Cerebellar cortex (tissue), 1 donor: ENCODE measurements at regions not wholly inside any gene's neighbourhood (a gene's known extent, or its start where the extent isn't known, plus 50 kb on each side); places are given as distances from the start of the nearest gene placed in this dataset.

Source experiments
- DNase-seq: peaks from one replicate; pipeline ENCODE4 v3.0.0-alpha.2; 2015; ENCODE audit warnings: low spot score

DNA sequence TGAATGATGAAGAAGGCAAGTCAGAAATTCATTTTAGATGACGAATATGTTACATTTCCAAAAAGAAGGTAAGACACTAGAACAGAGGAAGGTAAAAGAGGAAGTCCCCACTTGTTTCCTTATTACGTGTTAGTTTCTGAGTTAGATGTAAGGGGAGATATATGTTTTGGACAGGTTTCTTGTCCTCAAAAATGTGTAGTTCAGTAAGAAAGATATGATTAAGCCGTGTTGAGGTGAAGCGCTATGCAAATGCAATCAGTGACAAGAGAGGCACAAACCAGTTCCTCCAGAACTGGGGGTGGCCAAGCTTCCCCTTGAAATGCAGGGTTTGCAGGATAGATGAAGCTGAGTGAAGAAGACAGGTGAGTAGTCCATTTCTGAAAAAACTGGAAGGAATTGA, 293.3 kb upstream of the RUNX1 start:
- DNase-seq, result no peak

DNA sequence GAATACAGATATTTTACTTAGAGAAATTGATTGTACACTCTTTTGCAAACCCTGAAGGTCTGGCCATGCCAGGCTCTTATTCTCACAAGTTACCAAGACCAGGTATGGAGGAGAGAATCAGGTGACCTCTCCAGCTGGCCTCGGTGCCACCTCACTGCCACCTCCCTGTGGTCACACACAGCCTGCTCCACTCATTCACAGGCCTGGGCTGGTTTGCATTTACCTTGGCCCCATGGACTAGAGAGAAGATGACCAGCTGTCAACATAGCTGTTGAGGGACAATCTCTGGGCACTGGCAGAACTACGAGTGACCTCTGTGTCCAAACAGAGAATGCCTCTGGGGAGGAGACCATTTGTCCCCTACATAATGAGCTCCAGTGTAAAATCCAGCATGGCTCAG, 291.2 kb upstream of the RUNX1 start:
- no peak for DNase-seq

DNA sequence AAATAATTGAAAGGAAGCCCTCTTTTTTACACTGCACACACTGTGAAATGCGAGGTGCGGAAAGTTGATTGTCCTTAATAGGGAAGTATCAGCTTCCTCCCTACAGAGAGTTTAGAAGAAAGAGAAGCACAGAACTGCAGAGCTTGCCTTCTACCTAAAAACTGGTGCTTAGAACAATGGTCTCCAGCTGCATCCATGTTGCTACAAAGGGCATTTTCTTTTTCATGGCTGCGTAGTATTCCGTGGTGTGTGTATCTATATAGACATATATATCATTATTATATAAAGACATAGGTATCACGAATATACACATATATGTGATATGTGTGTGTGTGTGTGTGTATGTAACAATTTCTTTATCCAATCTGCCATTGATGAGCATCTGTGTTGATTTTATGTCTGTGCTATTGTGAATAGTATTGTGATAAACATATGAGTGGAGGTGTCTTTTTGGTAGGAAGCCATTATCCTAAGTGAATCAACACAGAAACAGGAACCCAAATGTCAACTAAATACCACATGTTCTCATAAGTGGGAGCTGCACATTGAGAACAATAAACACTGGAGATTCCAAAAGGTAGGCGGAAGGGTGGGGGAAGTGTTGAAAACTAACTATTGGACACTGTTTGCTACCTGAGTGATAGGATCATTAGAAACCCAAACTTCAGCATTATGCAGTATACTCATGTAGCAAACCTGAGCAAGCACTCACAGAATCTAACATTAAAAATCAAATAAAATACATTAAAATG, 290.0 kb upstream of the RUNX1 start:
- no peak for DNase-seq

DNA sequence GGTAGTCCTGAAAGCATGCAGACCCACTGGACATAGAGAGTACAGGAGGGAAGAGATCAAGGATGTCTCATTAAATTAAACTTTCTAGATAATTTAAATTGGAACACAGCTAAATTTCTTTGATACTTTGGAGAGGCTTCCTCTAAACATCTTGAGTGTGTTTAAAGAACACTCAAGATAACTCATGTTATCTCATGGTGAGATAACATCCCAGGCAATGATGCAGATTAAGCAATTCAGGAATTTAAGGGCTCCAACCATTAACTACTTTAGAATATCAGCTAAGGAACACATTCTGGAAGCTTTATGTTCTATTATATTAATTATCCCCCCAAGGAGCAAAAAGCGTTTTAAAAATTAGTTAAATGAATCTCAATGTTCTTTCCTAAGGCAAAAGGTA, 289.2 kb upstream of the RUNX1 start:
- no peak for DNase-seq

DNA sequence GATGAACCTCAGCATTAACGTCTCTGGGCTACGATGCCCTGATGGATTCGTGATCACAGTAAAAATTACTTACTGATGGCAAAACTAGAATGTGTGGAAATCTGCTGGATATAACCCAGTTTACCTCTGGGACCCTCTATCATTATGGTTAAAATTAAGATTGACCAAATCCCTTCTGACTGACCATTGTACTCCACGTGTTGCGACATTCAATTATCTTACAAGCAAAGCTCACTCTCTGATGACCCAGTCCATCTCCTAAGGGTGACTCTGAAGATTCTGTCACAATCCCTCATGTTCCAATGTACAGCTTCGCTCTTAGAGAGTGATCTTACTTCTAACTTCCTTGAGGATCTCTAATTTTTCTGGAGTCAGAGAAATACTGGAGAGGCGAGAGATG, 288.5 kb upstream of the RUNX1 start:
- no peak for DNase-seq

DNA sequence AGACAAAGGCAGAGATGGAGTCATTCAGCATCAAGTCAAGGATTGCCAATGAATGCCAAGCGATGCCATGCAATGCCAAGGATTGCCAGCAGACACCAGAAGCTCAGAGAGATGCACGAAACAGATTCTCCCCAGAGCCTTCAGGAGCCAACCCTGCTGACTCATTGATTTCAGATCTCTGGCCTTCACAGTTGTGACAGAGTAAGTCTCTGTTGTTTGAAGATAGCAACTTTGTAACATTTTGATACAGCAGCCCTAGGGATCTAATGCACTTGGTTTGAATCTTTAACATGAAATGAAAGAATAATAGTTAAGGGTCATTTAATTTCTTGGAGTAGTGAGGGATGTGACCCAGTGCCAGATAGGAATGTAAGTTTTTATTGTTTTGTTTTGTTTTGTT, 287.4 kb upstream of the RUNX1 start:
- no peak for DNase-seq

DNA sequence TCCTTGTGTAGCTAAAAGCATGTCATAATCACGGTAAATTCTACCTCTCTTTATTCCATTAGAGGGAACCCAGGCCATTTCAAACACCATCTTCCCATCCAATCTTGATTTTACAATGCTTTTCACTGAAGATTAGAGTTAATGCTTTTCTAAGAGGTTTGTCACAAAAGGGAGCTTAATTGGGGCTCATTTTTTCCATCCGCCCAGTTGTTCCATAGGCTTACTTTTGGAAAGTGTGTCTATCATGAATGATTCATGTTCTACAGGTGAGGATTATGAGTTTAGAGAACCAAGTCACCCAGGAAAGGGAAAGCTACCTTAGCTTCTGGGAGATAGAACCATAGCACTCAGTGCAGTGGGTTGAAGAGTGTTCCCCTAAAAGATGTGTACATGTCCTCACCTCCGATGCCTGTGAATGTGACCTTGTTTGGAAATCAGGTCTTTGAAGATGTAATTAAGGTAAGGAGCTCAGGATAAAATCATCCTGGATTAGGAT, 286.9 kb upstream of the RUNX1 start:
- no peak for DNase-seq

DNA sequence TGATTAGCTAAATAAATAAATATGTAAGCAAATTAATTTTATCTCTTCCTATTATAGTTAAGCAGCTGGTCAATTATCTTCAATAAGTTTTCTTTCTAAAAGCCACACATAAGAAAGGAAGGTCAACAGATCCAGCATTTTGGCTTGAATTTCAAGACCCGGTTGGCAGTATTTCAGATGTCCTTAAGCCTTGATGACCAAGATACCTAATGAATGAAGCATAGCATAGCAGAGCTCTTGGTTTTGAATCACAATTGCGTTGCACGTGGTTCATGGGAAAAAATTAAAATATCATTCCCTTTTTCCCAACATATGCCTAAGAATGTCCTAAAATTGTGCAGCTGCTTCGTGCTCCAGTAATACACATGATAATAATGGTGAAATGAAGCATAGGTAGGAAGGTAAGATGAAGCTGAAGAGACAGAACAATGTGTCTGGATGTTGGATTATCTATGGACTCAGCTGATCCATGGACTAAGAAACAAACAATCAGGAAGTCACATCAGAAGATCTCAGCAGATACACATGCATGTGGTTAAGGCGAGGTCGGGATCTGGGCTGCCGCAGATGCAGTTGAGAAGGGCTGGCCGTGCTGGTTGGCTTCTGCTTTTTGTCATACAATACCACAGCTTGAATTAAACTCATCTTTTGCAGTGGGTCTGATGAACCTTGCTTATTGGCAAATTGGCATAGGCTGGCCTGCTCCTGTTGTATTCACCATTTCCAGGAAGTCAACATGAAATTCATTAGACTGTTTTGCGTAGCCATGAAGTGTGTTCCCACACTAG, 284.9 kb upstream of the RUNX1 start:
- DNase-seq, result no peak

DNA sequence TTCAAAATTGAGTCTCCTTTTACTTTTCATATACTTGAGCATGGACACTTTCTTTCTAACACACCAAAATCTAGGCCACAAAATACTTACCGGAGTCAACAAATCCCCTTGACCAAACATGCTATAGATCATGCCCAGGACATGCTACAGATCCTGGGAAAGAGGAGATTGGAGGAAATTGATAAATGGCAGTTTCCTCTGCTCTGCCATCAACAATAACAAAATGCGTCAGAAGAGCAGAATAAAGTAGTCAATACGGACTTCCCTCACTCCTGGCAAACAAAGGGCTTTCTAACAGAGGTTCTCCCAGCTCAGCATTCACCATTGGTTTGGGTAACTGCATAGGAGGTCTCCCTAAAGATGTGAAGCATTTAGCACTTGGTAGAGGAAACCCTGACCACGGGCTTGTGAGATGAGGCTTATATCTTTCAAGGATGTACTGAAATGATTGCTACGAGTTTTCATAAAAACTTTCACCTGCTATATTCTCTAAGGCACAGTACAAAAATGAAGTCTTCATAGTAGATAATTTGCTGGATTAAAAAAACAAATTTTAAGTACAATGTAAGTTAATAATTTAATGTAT, 283.8 kb upstream of the RUNX1 start:
- DNase-seq, result no peak

DNA sequence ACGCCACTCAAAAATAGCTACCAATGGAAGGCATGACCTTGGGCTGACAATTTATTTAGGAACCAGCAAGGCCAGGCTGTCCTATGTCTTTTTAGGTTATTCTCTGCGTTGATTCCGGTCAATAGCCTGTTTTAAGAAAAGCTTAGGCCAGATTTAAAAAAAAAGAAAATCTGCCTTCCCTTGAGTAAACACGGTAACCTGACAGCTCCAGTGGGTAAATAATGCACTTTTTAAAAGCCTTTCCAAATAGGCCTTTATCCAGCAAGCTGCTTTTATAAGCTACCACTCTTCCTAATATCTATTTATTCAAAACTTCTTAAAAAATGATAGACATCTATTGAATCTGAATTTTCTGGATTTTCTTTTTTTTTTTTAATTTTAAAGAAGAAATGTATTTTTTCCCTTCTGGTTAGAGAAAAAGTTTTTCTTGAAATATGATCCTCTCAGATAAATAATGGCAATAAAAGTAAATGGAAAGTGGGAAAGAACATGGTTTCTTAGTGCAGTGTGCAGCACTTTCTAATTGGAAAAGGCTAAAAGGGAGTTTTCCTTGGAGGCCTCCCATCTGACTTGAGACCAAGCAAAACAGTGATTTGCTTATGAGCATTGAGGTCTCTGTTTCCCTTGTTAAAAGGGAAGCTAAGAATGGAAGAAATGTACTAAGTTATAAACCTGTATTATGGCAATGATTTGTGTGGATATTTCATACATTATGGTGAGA, 281.0 kb upstream of the RUNX1 start:
- no peak for DNase-seq

DNA sequence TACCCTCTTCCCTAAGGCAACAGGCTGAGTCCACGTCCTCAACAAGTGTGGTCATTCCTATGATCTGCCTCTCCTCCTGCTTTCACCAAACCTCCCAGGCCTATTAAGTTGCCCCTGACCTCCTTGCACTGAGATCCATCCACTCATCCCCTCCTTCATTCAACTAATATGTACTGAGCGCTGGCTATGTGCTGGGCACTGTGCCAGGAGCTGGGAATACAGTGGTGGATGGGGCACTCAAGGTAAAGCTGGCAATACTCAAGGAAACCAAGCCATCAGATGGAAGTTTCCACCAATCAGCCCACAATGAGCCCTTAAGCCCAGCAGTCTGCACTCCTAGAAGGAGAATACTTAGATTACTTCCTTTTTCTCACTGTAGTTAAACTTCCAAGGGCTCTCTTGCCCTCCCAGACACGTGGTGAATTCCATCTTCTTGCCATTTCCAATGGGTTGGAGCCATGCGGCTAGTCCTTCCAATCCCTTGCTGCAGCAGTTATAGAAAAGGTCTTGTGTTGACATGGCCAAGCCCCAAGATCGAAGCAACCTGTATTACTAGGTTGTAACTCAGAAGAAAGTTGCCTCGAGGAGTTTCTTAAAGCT, 279.9 kb upstream of the RUNX1 start:
- DNase-seq, result no peak

DNA sequence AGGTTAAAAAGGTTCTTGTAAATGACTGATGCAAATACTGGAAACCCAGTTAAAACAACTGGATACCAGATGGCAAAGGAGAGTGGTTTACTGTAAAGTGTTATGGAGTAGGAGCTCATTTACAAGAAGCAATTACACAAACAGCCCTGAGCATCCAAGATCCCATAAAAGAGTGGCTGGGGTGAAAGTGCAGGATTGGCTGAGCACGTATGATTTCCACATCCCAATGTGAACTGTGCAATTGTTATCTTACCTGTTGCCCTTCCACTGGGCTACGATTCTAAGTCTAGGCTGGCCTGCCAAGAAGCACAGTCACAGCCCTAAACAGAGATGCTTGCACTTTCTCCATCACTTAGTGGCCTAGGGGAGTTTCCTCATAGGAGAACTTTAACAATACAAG, 277.6 kb upstream of the RUNX1 start:
- DNase-seq, result no peak

DNA sequence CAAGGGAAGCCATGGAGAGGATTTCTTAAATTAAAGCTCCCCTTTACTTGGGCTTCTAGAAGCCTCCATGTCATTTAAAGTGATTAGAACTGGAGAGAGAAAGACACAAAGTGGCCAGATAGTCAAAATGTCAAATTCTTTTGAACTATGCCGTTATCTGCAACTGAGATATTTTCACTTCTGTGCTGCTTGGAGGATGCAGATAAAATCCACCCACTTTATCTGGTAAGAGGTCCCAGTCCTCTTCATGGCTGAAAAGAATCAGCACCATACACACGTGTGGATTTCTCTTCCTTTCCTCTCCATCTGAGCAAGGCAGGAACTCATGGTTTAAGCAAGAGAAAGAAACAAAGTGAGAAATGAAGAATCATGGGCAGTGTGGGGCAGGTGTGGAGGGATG, 276.9 kb upstream of the RUNX1 start:
- no peak for DNase-seq

DNA sequence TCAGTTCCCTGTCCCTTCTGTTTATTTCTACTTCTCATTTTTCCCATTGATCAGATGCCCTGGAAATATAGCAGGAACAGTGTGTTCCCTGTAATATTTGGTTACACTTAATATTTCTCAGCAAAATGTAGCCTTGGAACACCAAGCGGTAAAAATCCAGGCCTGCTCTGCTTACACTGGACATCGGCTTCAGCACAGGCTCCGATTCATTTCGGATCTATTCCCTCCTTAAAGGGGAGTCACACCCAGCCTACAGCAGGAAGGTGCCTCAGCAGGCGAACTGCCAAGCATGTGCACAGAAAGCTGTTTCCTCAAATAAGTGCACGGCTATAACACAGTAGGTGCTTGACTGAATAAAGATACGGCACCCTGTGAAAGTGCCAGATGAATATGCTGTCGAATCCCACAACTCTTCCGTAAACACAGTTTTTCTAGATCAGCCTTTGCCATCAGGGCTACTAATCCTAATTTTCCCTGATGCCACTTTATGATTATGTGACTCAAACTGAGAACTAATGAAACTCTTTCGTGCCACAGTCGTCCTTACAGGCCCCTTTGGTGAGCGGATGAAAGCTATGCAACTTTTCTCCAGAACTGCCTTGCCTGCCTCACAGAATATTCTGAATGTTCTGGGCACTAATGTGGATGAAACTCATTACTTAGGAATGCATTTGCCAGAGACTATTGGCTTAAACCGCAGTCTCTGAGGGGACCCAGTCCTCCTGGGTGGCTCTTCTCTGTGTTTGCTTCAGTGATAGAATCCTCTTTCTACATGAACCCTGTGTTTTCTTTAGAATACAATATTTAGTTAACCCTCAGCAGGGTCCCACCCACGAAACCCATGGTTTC, 275.5 kb upstream of the RUNX1 start:
- DNase-seq, result no peak

DNA sequence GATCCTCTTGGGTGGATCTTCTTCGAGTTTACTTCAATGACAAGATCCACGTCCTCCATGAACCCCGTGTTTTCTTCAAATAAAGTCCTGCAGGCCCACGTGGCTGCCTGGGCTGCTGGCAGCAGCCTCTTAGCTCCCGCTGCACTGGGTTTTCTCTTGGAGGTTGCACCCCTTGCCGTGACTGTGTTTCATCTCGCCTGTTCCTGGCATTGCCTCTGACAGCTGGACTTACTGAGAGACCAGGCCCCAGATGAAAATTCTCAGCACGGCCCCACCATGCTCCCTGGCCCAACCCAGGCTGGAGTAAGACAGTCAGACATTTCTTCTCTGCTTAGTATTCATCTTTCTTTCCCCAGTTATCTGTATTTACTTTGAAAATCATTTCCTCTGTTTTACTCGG, 274.8 kb upstream of the RUNX1 start:
- no peak for DNase-seq

DNA sequence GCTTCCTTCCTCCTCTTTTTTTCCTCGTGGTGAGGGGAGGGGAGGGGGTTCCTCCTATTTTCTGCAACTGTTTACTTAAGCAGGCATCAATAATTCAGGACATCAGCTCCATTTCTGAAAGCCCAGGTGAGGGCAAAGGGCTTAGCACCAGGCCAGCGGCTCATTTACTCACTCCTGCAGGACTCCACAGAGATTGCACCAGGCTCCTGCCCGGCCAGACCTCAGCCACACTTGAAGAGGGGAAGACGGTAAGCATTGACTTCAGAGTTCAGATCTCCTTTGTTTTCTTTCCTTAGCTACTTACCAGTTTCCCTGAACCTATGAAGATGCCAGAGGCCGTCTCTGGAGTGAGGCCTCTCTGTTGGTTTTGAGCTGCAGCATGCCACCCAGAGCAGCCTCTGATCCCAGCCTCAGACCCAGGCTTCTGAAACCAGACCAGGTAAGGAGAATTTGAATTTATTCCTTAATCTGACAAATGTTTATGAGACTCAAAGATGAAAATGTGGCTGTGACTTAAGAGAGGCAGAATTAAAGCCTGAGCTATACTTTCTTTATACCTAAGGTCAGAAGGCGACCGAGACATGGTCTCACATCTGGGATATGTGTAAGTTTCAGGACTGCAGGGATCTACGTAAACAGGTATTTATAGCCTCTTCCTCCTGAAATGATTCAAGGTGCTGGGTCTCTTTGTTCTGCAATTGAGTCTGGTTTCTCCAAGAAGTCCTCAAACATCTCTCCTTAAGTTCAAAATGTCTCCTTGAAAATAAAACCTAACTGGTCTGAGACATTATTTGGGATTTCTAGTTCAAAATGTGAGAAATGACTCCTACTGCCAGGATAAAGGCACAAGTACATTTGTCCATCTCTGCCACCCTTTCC, 272.5 kb upstream of the RUNX1 start:
- no peak for DNase-seq

DNA sequence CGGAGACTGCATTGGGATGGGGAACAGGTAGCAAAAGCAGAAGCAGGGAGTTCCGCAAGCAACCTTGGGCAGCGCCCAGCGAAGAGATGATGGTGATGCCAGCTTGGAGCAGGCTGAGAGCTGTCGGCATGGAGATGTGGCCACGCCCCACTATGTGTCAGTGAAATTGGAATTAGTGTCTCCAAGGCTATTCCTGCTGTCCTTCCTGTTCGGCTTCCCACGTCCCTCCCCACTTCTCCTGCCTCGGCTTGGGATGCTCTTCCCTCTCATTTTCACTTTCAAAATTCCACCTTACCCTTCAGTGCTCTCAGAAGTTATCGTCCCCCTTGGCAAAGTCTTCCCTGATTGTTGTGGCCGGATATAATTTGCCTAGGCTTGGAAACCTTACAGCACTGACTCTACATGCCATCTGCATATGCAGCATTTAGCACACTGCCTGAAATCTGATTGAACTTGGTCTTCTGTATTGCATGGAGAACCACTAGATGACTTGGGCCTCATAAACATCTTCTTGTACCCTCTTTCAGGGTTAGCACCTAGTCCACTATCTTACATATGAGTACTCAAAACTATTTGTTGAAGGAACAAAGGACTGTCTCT, 270.7 kb upstream of the RUNX1 start:
- no peak for DNase-seq

DNA sequence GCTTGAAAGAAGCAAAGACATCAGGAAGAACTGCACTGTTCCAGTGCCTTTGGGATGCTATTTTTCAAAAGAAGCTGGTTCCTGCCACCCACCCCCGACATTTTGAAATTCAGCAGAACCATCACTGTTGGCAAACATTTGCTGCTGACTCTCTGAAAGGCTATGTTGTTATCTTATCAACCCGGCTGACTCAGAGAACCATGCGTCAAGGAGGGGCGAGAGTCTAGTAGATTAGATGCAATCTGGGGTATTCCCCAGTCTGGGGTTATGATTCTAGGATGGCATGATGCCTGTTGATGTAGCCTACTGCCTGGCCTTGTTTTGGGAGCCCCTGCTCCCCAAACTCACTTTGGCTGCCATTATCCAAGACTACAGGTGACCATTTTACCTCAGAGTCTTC, 267.8 kb upstream of the RUNX1 start:
- no peak for DNase-seq

DNA sequence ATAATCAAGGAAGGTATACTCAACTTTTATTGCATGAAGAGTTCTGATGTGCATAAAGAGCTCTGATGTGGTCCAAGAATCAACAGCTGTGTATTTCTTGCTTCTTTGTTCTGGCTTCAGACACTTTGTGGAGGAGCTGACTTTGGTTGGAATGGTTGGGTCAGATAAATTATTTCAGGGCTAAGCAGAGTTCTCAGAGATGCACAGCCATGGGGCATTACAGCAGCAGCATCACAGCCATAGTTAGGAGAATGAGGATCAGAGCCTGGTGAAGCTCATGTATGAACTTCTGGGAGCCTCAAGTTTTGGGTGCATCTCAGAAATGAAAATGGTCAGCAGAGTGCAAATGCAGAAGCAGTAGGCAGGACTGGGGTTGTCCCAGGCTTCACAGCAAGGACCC, 267.4 kb upstream of the RUNX1 start:
- no peak for DNase-seq
